ENCODE measurements at regions not wholly inside any gene's neighbourhood (a gene's known extent, or its start where the extent isn't known, plus 50 kb on each side); places are given as distances from the start of the nearest gene placed in this dataset.

- TF ChIP-seq, protein P1, sequence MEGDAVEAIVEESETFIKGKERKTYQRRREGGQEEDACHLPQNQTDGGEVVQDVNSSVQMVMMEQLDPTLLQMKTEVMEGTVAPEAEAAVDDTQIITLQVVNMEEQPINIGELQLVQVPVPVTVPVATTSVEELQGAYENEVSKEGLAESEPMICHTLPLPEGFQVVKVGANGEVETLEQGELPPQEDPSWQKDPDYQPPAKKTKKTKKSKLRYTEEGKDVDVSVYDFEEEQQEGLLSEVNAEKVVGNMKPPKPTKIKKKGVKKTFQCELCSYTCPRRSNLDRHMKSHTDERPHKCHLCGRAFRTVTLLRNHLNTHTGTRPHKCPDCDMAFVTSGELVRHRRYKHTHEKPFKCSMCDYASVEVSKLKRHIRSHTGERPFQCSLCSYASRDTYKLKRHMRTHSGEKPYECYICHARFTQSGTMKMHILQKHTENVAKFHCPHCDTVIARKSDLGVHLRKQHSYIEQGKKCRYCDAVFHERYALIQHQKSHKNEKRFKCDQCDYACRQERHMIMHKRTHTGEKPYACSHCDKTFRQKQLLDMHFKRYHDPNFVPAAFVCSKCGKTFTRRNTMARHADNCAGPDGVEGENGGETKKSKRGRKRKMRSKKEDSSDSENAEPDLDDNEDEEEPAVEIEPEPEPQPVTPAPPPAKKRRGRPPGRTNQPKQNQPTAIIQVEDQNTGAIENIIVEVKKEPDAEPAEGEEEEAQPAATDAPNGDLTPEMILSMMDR (optimal IDR thresholded peaks at IDR 0.05 in 1 of 3, IDR thresholded peaks at IDR 0.05 in 1 of 3, conservative IDR thresholded peaks at IDR 0.05 in 1 of 3; ENCODE audit: extremely low read depth in 1 of 3, insufficient read depth in 2 of 3, low read length in 3 of 3), result no peak
- TF ChIP-seq EZH2 (IDR thresholded peaks at IDR 0.05; ENCODE audit: low read length), result no peak
Observed at GRCh38 chr17:52965856-52966255, 807.3 kb upstream of the CA10 start.
